Tongue (tissue), 1 donor: ENCODE measurements at regions not wholly inside any gene's neighbourhood (a gene's known extent, or its start where the extent isn't known, plus 50 kb on each side); places are given as distances from the start of the nearest gene placed in this dataset.
"Not testable (repeated sequence)": the region's sequence is repeated elsewhere in the genome, so short reads cannot be mapped to it uniquely, and the experiment has no call there.

Experiments used
- DNase-seq: peaks from one replicate; pipeline ENCODE4 v3.0.0-alpha.2; 2015

DNA sequence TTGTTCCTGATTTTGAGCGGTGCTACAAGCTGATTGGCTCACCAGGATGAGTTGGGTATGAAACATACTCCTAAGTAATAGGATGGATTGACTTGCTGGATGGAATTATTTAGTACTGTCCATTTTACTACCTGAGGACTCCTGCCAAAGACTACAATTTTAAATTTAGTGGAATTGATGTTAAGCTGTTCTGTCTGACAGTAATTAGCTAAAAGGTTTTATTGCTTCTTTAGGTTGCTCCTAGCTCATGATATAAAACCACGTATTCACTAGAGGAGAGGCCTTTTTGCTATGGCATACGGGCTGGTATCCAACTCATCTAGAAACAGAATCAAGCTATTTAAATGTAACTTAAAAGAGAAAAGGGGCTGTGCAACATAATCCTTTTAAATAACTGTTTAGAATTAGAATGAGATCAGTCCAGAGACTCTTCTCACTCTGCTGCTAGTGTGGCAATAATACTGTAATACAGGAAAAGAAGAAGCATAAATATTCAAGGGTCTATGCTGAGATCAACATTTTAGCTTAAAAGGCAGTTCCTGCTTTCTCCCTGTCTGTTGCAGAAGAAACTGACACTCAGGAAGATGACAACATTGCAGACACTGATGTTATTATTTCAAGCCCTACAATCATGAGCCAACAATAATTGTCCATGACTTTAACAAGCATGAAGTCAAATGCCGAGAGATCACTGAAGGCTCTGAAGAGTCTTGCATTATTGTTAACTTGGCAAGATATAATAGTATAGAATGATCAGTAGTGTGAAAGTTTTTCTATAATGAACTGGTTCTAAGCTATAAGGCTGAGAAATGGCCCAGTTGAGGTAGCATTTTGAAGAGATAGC, 258.7 kb upstream of the ADGRL4 start:
- no peak for DNase-seq

GRCh38 chr1:79264285-79264684, 257.8 kb upstream of the ADGRL4 start:
- no peak for DNase-seq

DNA sequence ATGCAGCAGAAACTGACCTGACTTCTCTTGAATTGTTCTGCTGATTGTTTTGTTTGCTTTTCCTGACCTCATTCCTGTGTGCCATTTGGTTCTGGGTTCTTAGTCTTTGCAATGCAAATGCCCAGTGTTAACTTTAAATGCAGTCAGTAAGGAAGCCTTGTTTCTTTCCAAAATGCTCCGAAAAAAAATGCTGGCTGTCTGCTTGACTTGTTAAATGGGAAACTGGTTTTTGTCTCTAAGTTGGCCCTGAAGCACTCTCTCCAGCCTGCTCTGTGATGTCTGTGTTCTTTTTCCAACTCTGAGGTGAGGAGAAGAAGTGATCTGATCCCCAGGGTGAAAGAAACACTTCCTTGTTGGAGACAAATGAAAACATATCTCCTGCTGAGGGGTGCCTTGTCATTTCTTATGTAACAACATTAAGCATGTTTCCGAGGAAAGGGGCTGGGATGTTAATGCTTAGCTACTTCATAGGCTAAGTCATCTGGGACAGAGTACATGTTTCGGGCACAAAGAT, 256.3 kb upstream of the ADGRL4 start:
- peak; percentile 38 for DNase-seq

DNA sequence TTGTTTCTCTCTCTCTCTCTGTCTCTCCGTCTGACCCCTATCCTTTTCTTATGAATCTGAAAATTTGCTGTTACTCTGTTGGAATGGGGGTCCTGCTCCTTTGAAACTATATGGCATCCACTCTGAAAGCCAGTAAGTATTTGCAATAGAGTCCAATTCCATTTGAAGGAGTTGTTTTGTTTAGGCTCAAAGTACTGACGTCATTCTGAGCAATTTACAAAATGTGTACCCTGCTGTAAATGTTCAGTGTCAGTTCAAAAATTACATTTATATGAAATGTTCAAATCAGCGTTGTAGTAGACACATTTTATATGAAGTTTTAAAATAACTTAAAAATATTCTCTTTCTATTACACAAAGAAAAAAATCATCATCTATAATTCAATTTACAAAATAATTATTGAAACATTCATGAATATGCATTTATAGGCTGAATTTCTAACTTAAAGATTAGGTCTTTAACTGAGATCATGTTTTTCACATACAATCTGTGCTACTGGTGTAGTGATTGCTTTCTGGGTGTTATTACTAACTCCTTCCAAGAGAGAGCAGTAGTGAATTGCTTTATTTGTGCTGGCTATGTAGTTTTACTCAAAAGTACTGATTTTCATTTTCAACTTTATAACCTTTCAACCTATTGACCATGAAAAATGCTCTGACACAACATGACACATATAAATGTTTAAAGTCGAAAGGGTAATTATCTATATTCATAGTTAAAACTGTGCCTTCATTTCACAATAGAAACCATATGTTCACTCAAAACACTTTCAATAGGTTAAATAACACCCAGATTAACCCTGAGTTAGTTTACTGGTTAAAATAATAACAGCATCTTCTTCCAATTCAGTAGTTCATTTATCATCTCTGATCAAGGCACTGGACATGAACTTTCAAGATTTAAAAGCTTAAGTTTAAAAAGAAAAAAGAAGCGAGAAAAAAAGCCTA, 253.1 kb upstream of the ADGRL4 start:
- DNase-seq: peak; percentile 48

- DNase-seq: no peak
Measured at GRCh38 chr1:79255421-79255820, 248.9 kb upstream of the ADGRL4 start.

GRCh38 chr1:79252598-79252997, 246.1 kb upstream of the ADGRL4 start:
- DNase-seq: no peak

- no peak for DNase-seq
Measured at GRCh38 chr1:79239840-79240239, 233.3 kb upstream of the ADGRL4 start.

DNA sequence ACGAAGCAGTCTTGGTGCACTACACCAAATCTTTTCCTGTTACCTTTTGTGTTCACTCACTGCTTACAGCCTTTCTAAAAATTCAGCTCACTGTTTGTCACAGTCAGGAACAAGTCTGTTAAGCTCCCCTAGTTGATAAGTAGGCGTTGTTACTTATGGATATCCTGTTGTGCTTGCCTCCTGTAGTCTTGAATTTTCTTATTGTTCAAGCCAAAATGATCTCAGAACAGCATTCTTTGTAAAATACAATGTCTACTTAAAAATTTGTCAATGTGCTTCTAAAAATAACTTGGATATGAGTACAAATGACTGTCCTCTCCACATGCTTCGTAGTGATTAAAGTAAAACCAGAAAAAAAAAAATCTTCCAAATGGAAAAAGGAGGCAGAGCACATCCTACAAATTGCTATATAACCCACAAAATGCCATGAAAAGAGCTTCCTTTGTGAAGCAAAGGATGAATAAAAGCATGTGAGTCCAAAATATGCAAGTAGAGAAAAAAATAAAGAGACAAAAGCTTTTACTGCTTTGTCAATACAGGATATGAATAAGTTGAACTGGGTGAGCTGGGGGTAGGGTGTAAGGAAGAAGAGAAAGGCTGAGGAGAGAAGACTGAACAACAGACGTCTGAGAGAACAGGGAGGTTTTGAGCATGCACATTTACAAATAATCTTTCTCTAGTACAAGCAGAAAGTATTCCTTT, 228.9 kb upstream of the ADGRL4 start:
- DNase-seq: no peak

DNA sequence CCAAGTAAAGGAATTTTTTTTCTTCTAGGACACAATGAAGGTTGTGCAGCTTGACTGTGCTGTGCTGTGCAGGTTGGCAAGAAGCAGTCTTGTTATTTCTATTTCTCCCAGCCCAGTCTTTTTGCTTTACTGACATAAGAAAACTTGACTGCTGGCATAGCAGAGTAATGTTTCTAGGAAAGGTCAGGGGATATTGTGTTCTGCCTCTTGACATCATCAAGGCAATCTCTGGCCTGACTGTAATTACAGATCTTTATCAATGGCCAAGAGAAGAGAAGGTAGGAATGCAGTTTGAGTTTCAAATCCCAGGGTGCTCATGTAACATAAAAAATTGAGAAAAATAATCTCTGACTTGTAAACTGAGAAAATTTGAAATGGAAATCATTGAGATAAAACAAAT, 226.3 kb upstream of the ADGRL4 start:
- no peak for DNase-seq

DNA sequence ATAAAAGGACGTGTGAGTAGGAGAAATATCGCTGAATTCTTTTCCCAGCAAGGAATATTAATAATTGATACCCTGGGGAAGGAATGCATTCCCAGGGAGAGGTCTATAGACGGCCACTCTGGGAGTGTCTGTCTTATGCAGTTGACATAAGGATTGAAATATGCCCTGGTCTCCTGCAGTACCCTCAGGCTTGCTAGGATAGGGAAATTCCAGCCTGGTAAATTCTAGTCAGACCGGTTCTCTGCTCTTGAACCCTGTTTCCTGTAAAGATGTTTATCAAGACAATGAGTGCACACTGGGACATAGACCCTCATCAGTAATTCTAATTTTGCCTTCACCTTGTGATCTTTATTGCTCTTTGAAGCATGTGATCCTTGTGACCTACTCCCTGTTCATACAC, 224.2 kb upstream of the ADGRL4 start:
- DNase-seq: not testable (repeated sequence)

DNA sequence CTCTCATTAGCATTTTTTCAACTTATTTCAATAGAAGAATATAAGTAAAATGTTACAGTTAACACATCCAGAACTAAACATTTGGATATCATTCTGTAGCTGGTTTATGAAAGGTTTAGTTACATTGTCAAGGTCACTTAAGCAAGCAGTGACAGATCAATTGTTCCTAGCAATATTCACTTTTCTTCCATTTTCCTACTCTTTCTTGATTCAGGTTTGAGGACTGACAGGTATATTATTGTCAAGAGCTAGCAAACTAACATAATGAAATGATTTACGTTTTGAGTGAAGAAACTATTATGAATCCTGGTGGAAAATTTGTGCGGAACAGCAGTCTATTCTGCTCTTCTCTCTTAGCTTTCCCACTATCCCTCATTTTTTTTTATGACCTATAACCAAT, 220.4 kb upstream of the ADGRL4 start:
- no peak for DNase-seq

GRCh38 chr1:79224537-79224936, 218.0 kb upstream of the ADGRL4 start:
- no peak for DNase-seq

DNA sequence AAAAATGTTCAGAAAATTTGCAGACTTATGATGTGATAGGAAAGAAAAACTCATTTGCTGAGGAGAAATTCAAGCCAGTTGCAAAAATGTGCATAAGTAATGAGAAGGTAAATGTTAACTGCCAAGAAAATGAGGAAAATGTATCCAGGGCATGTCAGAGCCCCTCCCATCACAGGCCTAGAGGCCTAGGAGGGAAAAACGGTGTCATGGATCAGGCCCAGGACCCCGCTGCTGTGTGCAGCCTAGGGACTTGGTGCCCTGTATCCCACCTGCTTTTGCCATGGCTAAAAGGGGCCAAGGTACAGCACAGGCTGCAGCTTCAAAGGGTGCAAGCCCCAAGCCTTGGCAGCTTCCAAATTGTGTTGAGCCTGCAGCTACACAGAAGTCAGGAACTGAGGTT, 214.0 kb upstream of the ADGRL4 start:
- DNase-seq: no peak

GRCh38 chr1:79215311-79215710, 208.8 kb upstream of the ADGRL4 start:
- no peak for DNase-seq

- no peak for DNase-seq
Measured at GRCh38 chr1:79207786-79208185, 201.3 kb upstream of the ADGRL4 start.

GRCh38 chr1:79207331-79207730, 200.8 kb upstream of the ADGRL4 start:
- no peak for DNase-seq

- DNase-seq: no peak
Measured at GRCh38 chr1:79204779-79205479, 198.4 kb upstream of the ADGRL4 start.

- no peak for DNase-seq
Measured at GRCh38 chr1:79198832-79199231, 192.3 kb upstream of the ADGRL4 start.

DNA sequence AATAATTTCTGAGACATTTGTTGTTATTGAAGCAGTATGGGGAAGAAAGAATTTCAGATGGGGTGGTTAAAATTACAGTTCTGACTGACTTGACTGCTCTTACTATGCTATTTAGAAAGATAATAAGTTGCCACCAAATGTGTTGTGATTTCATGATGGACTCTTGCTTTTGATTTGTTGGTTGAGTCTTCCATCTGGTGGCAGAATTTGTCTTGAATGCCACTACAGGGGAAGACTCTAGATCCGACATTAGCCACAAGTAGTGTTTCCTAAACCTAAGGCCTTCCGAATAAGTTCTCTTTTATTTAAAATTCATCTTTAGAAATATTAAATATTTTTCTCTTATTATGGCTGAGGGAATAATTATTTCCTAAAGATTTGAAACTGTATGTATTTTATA, 190.9 kb upstream of the ADGRL4 start:
- peak; percentile 12 for DNase-seq

DNA sequence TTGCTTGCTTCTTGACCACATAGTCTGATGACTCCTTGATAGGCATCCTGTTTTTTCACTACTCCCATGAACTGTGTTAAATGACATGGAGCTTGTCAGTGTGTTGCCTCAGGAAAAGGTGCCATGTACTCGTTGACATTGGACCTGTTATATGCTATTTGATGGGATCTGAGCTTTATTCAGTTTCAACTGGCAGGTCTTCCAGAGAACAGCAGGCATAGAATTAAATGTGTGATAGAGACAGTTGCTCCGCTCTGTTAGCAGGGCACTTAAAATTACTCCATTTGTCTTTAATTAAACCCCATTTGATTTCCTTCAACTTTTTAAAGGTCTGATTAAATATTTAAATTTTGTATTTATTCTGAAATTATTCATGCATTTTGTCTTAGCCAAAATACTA, 189.7 kb upstream of the ADGRL4 start:
- DNase-seq: no peak

DNA sequence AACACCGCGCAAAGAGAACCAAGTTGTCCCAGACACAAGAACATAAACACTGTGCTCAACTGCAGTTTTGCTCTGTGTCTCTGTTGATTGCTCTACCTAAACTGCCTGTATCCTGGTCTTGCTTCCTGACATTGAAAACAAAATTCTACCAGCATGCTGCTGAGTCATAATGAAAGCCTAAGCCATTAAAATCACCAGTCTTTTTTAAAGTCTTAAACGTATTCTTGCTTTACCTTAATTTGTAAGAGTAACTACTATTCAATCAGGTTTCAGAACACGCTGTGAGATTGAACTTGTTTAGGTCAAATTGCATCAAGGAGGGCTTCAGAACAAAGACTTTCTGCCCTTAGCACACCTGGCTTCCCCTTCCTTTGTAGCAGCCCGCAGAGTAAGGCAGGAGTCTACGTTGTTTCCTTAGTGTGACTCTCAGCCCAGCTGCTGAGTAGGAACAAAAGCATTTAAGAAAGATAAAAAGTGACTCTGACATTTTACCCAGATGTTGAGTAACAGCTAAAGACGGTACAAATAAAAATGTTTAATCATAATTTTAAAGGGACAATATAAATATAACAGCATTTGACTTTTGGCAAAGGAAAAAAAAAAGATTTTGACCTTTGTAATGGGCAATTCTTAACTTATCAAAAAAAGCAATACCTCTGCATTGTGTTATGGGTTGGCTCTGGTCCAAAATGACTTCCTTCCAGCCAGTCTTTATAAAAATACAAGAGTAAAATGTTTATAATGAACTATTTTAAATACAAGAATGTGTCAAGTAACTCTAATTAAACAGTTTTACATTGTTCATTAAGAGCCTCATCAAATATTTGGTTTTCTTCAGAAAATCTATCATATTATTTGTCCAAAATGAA, 186.9 kb upstream of the ADGRL4 start:
- DNase-seq: no peak
